ENCODE measurements at regions not wholly inside any gene's neighbourhood (a gene's known extent, or its start where the extent isn't known, plus 50 kb on each side); places are given as distances from the start of the nearest gene placed in this dataset.

- DNase-seq (ENCODE audit: low read depth in 1 of 2, low spot score in 1 of 2) = no peak
- Histone ChIP-seq H3K27ac (replicated peaks) (no peak overlapping the region), H3K4me3 (replicated peaks; ENCODE audit: insufficient read depth, low read length) (no peak overlapping the region)
Observed at GRCh38 chr10:8712656-8713055, 658.2 kb downstream of the GATA3 start.

GRCh38 chr10:8719971-8720370 lies 665.5 kb downstream of the GATA3 start:
- H3K4me3 ChIP-seq (replicated peaks; ENCODE audit: insufficient read depth, low read length) = no peak overlapping the region
- TF ChIP-seq CTCF (IDR thresholded peaks at IDR 0.05; ENCODE audit: insufficient read depth, low read length) = no peak
- H3K27ac ChIP-seq (replicated peaks) = no peak overlapping the region
- no peak for DNase-seq (ENCODE audit: low read depth in 1 of 2, low spot score in 1 of 2)
- H3K27me3 ChIP-seq (ENCODE audit: insufficient read depth, poor library complexity, severe bottlenecking) = no peaks in the 10 kb centered on the region

More at GRCh38 chr10:8712656-8713055, 658.2 kb downstream of the GATA3 start:
- no peaks in the 10 kb centered on the region for H3K27me3 ChIP-seq (ENCODE audit: insufficient read depth, poor library complexity, severe bottlenecking)
- TF ChIP-seq SPI1 (IDR thresholded peaks at IDR 0.05; ENCODE audit: borderline replicate concordance, low read depth) (no peak), POLR2AphosphoS5 (IDR thresholded peaks at IDR 0.05; ENCODE audit: low read depth) (no peak), REST (IDR thresholded peaks at IDR 0.05; ENCODE audit: insufficient replicate concordance, low read depth) (no peak), GABPA (IDR thresholded peaks at IDR 0.05; ENCODE audit: low read depth) (no peak), CTCF (IDR thresholded peaks at IDR 0.05; ENCODE audit: insufficient read depth, low read length) (no peak)

GRCh38 chr10:8721650-8722049 lies 667.2 kb downstream of the GATA3 start:
- Histone ChIP-seq H3K27me3 (ENCODE audit: insufficient read depth, poor library complexity, severe bottlenecking) (no peaks in the 10 kb centered on the region), H3K27ac (replicated peaks) (no peak overlapping the region), H3K4me3 (replicated peaks; ENCODE audit: insufficient read depth, low read length) (no peak overlapping the region)
- no peak for DNase-seq (ENCODE audit: low read depth in 1 of 2, low spot score in 1 of 2)
- no peak for TF ChIP-seq GABPA (IDR thresholded peaks at IDR 0.05; ENCODE audit: low read depth)

- no peak overlapping the region for H3K4me3 ChIP-seq (replicated peaks; ENCODE audit: insufficient read depth, low read length)
- no peak for DNase-seq (ENCODE audit: low read depth in 1 of 2, low spot score in 1 of 2)
- TF ChIP-seq POLR2AphosphoS5 (IDR thresholded peaks at IDR 0.05; ENCODE audit: low read depth) (no peak), CTCF (IDR thresholded peaks at IDR 0.05; ENCODE audit: insufficient read depth, low read length) (no peak), SPI1 (IDR thresholded peaks at IDR 0.05; ENCODE audit: borderline replicate concordance, low read depth) (no peak), GABPA (IDR thresholded peaks at IDR 0.05; ENCODE audit: low read depth) (no peak), REST (IDR thresholded peaks at IDR 0.05; ENCODE audit: insufficient replicate concordance, low read depth) (no peak)
- H3K27ac ChIP-seq (replicated peaks) = no peak overlapping the region
- no peaks in the 10 kb centered on the region for H3K27me3 ChIP-seq (ENCODE audit: insufficient read depth, poor library complexity, severe bottlenecking)
Observed at GRCh38 chr10:8722835-8723234, 668.3 kb downstream of the GATA3 start.

All from HL-60 (cell line).